ENCODE measurements at regions not wholly inside any gene's neighbourhood (a gene's known extent, or its start where the extent isn't known, plus 50 kb on each side); places are given as distances from the start of the nearest gene placed in this dataset.
A peak's percentile ranks its signal among the peaks of the same experiment; 100 is the strongest.

DNA sequence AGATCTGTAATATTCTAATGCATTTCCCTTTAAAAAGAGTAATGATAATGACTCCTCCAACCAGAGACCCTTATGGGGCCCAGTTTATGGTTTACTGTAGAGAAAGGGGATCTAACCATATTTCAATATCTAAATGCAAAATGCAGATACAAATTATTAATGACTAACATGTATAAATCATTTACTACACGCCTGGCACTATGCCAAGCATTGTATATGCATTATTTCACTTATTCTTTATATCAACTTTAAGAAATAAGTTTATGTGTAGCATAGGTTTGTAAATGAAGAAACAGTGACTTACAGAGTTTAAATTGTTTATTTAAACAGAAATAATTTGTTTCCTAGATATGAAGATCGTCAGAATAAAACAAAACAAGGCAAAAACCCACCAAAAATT is 86.2 kb upstream of the SCEL start:
- intact Hi-C loops (cut with DNase I), result no loop called here
- no peak for TF ChIP-seq POLR2A (IDR thresholded peaks at IDR 0.05)
- TF ChIP-seq, protein P1, sequence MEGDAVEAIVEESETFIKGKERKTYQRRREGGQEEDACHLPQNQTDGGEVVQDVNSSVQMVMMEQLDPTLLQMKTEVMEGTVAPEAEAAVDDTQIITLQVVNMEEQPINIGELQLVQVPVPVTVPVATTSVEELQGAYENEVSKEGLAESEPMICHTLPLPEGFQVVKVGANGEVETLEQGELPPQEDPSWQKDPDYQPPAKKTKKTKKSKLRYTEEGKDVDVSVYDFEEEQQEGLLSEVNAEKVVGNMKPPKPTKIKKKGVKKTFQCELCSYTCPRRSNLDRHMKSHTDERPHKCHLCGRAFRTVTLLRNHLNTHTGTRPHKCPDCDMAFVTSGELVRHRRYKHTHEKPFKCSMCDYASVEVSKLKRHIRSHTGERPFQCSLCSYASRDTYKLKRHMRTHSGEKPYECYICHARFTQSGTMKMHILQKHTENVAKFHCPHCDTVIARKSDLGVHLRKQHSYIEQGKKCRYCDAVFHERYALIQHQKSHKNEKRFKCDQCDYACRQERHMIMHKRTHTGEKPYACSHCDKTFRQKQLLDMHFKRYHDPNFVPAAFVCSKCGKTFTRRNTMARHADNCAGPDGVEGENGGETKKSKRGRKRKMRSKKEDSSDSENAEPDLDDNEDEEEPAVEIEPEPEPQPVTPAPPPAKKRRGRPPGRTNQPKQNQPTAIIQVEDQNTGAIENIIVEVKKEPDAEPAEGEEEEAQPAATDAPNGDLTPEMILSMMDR (IDR thresholded peaks at IDR 0.05), result no peak
- Histone ChIP-seq H3K4me3 (no peak overlapping the region), H3K4me1 (replicated peaks in 1 of 2) (no peaks in the 10 kb centered on the region), H3K27me3 (no peaks in the 10 kb centered on the region), H3K27ac (no peak overlapping the region), H3K36me3 (replicated peaks in 1 of 2) (no peaks in the 10 kb centered on the region), H3K9me3 (replicated peaks in 1 of 3) (no peaks in the 10 kb centered on the region)
- DNase-seq, result no peak
- 51 to 62% (median 60%) methylated on average over 2 of the region's 2 CpGs for WGBS, 4 donors

DNA sequence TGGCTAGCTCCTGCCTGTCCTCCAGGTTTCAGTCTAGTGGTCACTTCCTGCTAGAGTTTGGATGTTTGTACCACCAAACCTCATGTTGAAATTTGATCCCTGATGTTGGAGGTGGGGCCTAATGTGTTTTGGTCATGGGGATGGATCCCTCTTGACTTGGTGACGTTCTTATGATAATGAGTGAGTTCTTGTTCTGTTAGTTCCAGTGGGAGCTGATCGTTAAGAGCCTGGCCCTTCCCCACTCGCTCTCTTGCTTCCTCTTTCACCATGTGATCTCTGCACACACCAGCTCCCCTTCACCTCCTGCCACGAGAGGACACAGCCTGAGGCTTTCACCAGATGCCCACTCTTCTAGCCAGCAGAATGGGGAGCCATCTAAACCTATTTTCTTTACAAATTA is 86.8 kb upstream of the SCEL start:
- Histone ChIP-seq H3K27ac (no peak overlapping the region), H3K4me1 (replicated peaks in 1 of 2) (no peaks in the 10 kb centered on the region), H3K36me3 (replicated peaks in 1 of 2) (no peaks in the 10 kb centered on the region), H3K27me3 (no peaks in the 10 kb centered on the region), H3K4me3 (no peak overlapping the region), H3K9me3 (replicated peaks in 1 of 3) (no peaks in the 10 kb centered on the region)
- TF ChIP-seq POLR2A (IDR thresholded peaks at IDR 0.05), result no peak
- TF ChIP-seq, protein P1 (IDR thresholded peaks at IDR 0.05), result no peak
- WGBS, 4 donors, result 57 to 71% (median 65%) methylated on average over 4 of the region's 4 CpGs
- intact Hi-C loops (cut with DNase I), result no loop called here
- peak in 4 of 7 donors; percentile 8 to 40 (median 22) for DNase-seq

DNA sequence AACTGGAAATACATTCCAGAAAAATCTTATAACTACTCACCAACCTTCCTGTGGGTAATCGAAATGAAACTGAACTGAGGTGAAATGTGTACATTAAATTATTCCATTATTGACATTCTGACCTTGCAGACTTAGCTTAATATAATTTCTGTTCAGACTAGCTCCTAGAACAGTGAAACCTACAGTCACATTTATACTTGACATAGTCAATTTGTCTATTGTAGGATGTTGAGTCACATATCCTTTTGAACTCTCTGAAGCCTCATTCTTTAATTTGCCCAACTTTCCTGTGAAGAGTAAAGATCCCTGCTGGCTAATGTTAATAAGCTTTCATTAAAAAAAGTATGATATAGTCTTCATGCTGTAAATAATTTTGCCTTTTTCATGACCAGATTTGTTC is 92.0 kb upstream of the SCEL start:
- H3K36me3 ChIP-seq (replicated peaks in 1 of 2), result no peaks in the 10 kb centered on the region
- H3K27me3 ChIP-seq, result no peaks in the 10 kb centered on the region
- H3K4me3 ChIP-seq, result no peak overlapping the region
- TF ChIP-seq, protein P1 (IDR thresholded peaks at IDR 0.05), result no peak
- no peak for TF ChIP-seq POLR2A (IDR thresholded peaks at IDR 0.05)
- H3K27ac ChIP-seq, result no peak overlapping the region
- H3K9me3 ChIP-seq (replicated peaks in 1 of 3), result no peaks in the 10 kb centered on the region
- no peak for DNase-seq
- intact Hi-C loops (cut with DNase I), result no loop called here
- H3K4me1 ChIP-seq (replicated peaks in 1 of 2), result no peaks in the 10 kb centered on the region
- 58 to 76% (median 59%) methylated on average over 1 of the region's 1 CpG for WGBS, 4 donors

DNA sequence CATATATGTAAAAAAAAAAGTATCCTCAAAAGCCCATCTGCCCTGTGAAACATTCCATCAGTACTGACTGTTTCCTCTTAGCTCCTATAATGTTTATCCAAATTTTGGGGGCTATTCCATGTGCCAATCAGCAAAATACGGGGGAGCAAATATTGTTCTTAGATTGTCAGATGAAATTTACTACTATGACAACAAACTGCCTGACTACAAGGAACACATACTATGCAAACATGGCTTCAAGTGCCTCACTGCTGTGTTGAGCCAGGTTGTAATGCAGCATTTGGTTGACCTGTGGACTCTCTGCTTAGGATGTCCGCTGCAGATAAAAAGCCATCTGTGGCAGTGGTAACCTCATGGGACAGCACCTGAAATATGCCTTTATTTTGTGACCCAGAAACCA is 98.2 kb upstream of the SCEL start:
- intact Hi-C loops (cut with DNase I), result no loop called here
- Histone ChIP-seq H3K27me3 (no peaks in the 10 kb centered on the region), H3K4me1 (replicated peaks in 1 of 2) (no peaks in the 10 kb centered on the region), H3K9me3 (replicated peaks in 1 of 3) (no peaks in the 10 kb centered on the region), H3K4me3 (no peak overlapping the region), H3K27ac (no peak overlapping the region), H3K36me3 (replicated peaks in 1 of 2) (no peaks in the 10 kb centered on the region)
- TF ChIP-seq, protein P1 (IDR thresholded peaks at IDR 0.05), result no peak
- TF ChIP-seq POLR2A (IDR thresholded peaks at IDR 0.05), result no peak
- 55 to 73% (median 67%) methylated on average over 2 of the region's 2 CpGs for WGBS, 4 donors
- DNase-seq, result no peak

Measured in adrenal gland (tissue), 9 donors.